WTC11 (cell line): ENCODE measurements at regions not wholly inside any gene's neighbourhood (a gene's known extent, or its start where the extent isn't known, plus 50 kb on each side); places are given as distances from the start of the nearest gene placed in this dataset.

ENCODE experiments used
- ATAC-seq: fragments of 200-7000 bp; cut with Tn5 transposase; 2 replicates; pipeline ENCODE4 v1.10.0; 2021; ENCODE audit warnings: mild to moderate bottlenecking, moderate library complexity
- CTCF ChIA-PET: fragments of 300-600 bp; sonication (Branson Sonifier 250); formaldehyde crosslinking; loops from one replicate; lab custom pipeline; 2021; ENCODE audit warnings: antibody characterized with exemption; lab: Charles Lee
- POLR2A ChIA-PET: fragments of 350-600 bp; sonication (Branson Sonifier 250); formaldehyde crosslinking; loops from one replicate; lab custom pipeline; 2021; ENCODE audit warnings: antibody characterized with exemption; lab: Charles Lee
- DNase-seq: peaks from one replicate; pipeline ENCODE4 v3.0.0; 2021; ENCODE audit warnings: low spot score
- H3K27ac Mint-ChIP-seq: 2 replicates; pipeline ENCODE4 v1.8.0; 2021; ENCODE audit warnings: mixed read lengths
- H3K27me3 Mint-ChIP-seq: 2 replicates; pipeline ENCODE4 v1.8.0; 2021; ENCODE audit warnings: low read depth, mild to moderate bottlenecking, moderate library complexity, mixed read lengths
- H3K36me3 Mint-ChIP-seq: 2 replicates; pipeline ENCODE4 v1.8.0; 2021; ENCODE audit warnings: mixed read lengths
- H3K4me1 Mint-ChIP-seq: 2 replicates; pipeline ENCODE4 v1.8.0; 2022; ENCODE audit warnings: mixed read lengths
- H3K4me3 Mint-ChIP-seq: 2 replicates; pipeline ENCODE4 v1.8.0; 2021; ENCODE audit warnings: mild to moderate bottlenecking, moderate library complexity, mixed read lengths
- H3K9me3 Mint-ChIP-seq: 2 replicates; pipeline ENCODE4 v1.8.0; 2021; ENCODE audit warnings: mixed read lengths
- ATF2 ChIP-seq: sonication (generic); formaldehyde crosslinking; IDR thresholded peaks from 2 replicates; pipeline ENCODE4 v1.8.1; 2022; ENCODE audit warnings: low read depth, missing genetic modification reagents, borderline replicate concordance
- CDX4 ChIP-seq: fragments of 250-450 bp; sonication (Bioruptor Pico); IDR thresholded peaks from 2 replicates; pipeline ENCODE4 v1.9.0; 2021; ENCODE audit warnings: moderate library complexity, mild to moderate bottlenecking, inconsistent platforms, borderline replicate concordance
- EMX1 ChIP-seq: fragments of 250-450 bp; sonication (Bioruptor Pico); IDR thresholded peaks from 2 replicates; pipeline ENCODE4 v1.8.0; 2021; ENCODE audit warnings: mild to moderate bottlenecking
- FOXP4 ChIP-seq: sonication (generic); formaldehyde crosslinking; IDR thresholded peaks from 2 replicates; pipeline ENCODE4 v1.8.0; 2022; ENCODE audit warnings: mild to moderate bottlenecking, missing genetic modification reagents
- NFATC4 ChIP-seq: fragments of 250-450 bp; sonication (Bioruptor Pico); IDR thresholded peaks from 2 replicates; pipeline ENCODE4 v1.9.0; 2021; ENCODE audit warnings: mild to moderate bottlenecking
- NFYB ChIP-seq: sonication (generic); formaldehyde crosslinking; conservative IDR thresholded peaks from 2 replicates; pipeline ENCODE4 v1.8.0; 2022; ENCODE audit warnings: low read depth, missing genetic modification reagents
- NR1H2 ChIP-seq: sonication (generic); formaldehyde crosslinking; IDR thresholded peaks from 2 replicates; pipeline ENCODE4 v1.9.0; 2021; ENCODE audit warnings: mild to moderate bottlenecking, moderate library complexity, missing genetic modification reagents
- RELA ChIP-seq: sonication (generic); formaldehyde crosslinking; IDR thresholded peaks from 2 replicates; pipeline ENCODE4 v1.8.1; 2022; ENCODE audit warnings: missing genetic modification reagents, mild to moderate bottlenecking, borderline replicate concordance
- SMAD4 ChIP-seq: sonication (generic); formaldehyde crosslinking; IDR thresholded peaks from 2 replicates; pipeline ENCODE4 v1.8.0; 2022; ENCODE audit warnings: mild to moderate bottlenecking, missing genetic modification reagents
- SOX15 ChIP-seq: fragments of 250-450 bp; sonication (Bioruptor Pico); IDR thresholded peaks from 2 replicates; pipeline ENCODE4 v1.9.0; 2021; ENCODE audit warnings: mild to moderate bottlenecking
- ZNF396 ChIP-seq: fragments of 250-450 bp; sonication (Bioruptor Pico); IDR thresholded peaks from 2 replicates; pipeline ENCODE4 v1.8.0; 2021; ENCODE audit warnings: mild to moderate bottlenecking, moderate library complexity, borderline replicate concordance
- ZNF416 ChIP-seq: fragments of 250-450 bp; sonication (Bioruptor Pico); IDR thresholded peaks from 2 replicates; pipeline ENCODE4 v1.9.0; 2021; ENCODE audit warnings: mild to moderate bottlenecking, inconsistent platforms
- ZSCAN18 ChIP-seq: fragments of 250-450 bp; sonication (Bioruptor Pico); IDR thresholded peaks from 2 replicates; pipeline ENCODE4 v2.1.2; 2022; ENCODE audit warnings: mild to moderate bottlenecking, moderate library complexity
- TF ChIP-seq, protein P1 (sequence below): sonication (generic); formaldehyde crosslinking; IDR thresholded peaks from 2 replicates; pipeline ENCODE4 v1.8.1; 2023; ENCODE audit warnings: mild to moderate bottlenecking, moderate library complexity, missing genetic modification reagents
- TF ChIP-seq, protein P2 (sequence below): sonication (generic); formaldehyde crosslinking; IDR thresholded peaks from 2 replicates; pipeline ENCODE4 v1.8.1; 2022; ENCODE audit warnings: mild to moderate bottlenecking, missing genetic modification reagents, moderate library complexity, borderline replicate concordance

DNA sequence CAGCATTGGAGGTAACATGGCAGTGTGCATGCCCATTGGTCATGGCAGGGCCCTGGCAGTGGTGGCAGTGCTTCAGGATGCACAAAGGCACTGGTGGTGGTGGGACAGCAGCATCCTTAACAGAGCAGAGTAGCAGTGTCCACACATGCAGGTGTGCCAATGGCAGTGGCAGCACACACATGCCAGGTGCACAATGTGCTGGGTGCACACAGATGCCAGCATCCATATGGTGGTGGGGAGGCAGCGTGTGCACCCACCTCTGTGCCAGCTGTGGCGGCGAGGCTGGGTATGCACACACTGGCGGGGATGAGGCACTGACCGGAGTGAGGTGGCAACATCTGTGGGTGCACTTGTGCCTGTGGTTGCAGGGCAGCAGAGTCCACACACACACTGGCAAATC, 150.6 kb downstream of the SI start:
- 0 out of 2 replicates have a peak, but pooled peaks cover 3% of the 10 kb centered on the region for H3K9me3 Mint-ChIP-seq
- no peaks in the 10 kb centered on the region for H3K36me3 Mint-ChIP-seq
- no peaks in the 10 kb centered on the region for H3K27me3 Mint-ChIP-seq
- POLR2A ChIA-PET: no interaction called here
- TF ChIP-seq RELA (CRISPR knock-in tag) (no peak), FOXP4 (no peak)
- TF ChIP-seq, protein P1, sequence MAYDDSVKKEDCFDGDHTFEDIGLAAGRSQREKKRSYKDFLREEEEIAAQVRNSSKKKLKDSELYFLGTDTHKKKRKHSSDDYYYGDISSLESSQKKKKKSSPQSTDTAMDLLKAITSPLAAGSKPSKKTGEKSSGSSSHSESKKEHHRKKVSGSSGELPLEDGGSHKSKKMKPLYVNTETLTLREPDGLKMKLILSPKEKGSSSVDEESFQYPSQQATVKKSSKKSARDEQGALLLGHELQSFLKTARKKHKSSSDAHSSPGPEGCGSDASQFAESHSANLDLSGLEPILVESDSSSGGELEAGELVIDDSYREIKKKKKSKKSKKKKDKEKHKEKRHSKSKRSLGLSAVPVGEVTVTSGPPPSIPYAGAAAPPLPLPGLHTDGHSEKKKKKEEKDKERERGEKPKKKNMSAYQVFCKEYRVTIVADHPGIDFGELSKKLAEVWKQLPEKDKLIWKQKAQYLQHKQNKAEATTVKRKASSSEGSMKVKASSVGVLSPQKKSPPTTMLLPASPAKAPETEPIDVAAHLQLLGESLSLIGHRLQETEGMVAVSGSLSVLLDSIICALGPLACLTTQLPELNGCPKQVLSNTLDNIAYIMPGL (CRISPR knock-in tag): no peak
- H3K4me1 Mint-ChIP-seq: no peaks in the 10 kb centered on the region
- CTCF ChIA-PET: no interaction called here
- DNase-seq (no peak), ATAC-seq (no peak)
- H3K27ac Mint-ChIP-seq: no peak overlapping the region
- no peak overlapping the region for H3K4me3 Mint-ChIP-seq

GRCh38 chr3:164918905-164919304, 159.4 kb downstream of the SI start:
- ChIA-PET CTCF (no interaction called here), POLR2A (no interaction called here)
- TF ChIP-seq, protein P2, sequence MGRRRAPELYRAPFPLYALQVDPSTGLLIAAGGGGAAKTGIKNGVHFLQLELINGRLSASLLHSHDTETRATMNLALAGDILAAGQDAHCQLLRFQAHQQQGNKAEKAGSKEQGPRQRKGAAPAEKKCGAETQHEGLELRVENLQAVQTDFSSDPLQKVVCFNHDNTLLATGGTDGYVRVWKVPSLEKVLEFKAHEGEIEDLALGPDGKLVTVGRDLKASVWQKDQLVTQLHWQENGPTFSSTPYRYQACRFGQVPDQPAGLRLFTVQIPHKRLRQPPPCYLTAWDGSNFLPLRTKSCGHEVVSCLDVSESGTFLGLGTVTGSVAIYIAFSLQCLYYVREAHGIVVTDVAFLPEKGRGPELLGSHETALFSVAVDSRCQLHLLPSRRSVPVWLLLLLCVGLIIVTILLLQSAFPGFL (CRISPR knock-in tag): no peak
- TF ChIP-seq SOX15 (CRISPR knock-in tag) (no peak), EMX1 (CRISPR knock-in tag) (no peak), ZSCAN18 (no peak), SMAD4 (CRISPR knock-in tag) (no peak), ATF2 (CRISPR knock-in tag) (no peak)
- Mint-ChIP-seq H3K9me3 (peaks cover 12% of the 10 kb centered on the region), H3K27me3 (no peaks in the 10 kb centered on the region), H3K4me3 (no peak overlapping the region), H3K27ac (no peak overlapping the region), H3K36me3 (peaks cover 4% of the 10 kb centered on the region), H3K4me1 (no peaks in the 10 kb centered on the region)
- DNase-seq (no peak), ATAC-seq (no peak)

GRCh38 chr3:164912916-164913315, 165.4 kb downstream of the SI start:
- H3K4me1 Mint-ChIP-seq: no peaks in the 10 kb centered on the region
- no peaks in the 10 kb centered on the region for H3K27me3 Mint-ChIP-seq
- TF ChIP-seq NFYB (CRISPR knock-in tag): no peak
- no peak for TF ChIP-seq ZNF396
- TF ChIP-seq NR1H2: no peak
- no peak for TF ChIP-seq CDX4 (CRISPR knock-in tag)
- TF ChIP-seq ZNF416 (CRISPR knock-in tag): peak; percentile 89; the same call in 1 of the 2 replicates
- TF ChIP-seq NFATC4 (CRISPR knock-in tag): no peak
- ATAC-seq: no peak
- DNase-seq: no peak
- ChIA-PET CTCF (no interaction called here), POLR2A (no interaction called here)
- H3K27ac Mint-ChIP-seq: no peak overlapping the region
- H3K9me3 Mint-ChIP-seq: peaks cover 39% of the 10 kb centered on the region
- H3K4me3 Mint-ChIP-seq: no peak overlapping the region
- H3K36me3 Mint-ChIP-seq: peaks cover 25% of the 10 kb centered on the region
